C4-2B (cell line): ENCODE measurements at regions not wholly inside any gene's neighbourhood (a gene's known extent, or its start where the extent isn't known, plus 50 kb on each side); places are given as distances from the start of the nearest gene placed in this dataset.

ENCODE experiments used
- ZFX ChIP-seq: fragments of 450-650 bp; IDR thresholded peaks from 2 replicates; pipeline ENCODE4 v1.6.1; 2017
- TF ChIP-seq, protein P1 (sequence below): fragments of 450-650 bp; conservative IDR thresholded peaks from 2 replicates; pipeline ENCODE4 v1.5.1; 2017; ENCODE audit warnings: mild to moderate bottlenecking

DNA sequence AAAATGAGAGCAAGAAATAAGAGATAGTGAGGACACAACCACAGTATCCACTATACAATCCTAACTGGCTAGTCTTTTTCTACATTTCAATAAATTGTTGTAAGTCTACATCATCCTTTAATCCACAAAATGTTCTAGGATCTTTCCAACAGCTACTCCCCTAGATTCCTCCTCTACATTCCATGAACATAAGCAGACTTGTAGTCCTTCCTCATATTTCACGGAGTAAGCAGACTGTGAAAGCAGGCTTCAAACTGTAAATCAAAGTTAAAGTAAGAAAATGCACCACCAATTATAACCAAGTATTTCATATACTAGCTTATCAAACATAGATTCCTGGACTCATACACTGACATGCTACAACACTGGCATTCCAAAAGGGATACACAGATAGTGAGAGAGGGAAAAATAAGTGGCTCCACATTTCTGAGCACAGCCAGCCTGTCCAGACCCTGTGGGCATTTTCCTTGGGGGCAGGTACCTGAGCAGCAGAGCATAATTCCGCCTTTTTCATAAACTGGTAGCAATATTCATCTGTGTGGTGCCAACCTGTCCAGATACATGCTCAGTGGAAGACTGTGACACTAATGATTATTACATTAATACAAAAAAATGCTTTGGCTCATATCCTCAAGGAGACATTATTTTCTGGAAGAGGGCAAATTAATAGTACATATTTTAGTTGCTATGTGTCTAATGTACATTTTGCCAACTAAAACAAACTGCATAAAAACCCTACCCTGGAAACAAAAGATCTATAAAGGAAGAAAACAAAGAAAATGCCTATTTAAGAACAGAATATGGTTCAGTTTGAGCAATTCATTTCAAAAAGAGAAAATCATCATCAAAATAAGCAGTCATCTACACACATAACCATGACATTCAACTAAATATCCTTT, 113.3 kb upstream of the FSCB start:
- TF ChIP-seq, protein P1, sequence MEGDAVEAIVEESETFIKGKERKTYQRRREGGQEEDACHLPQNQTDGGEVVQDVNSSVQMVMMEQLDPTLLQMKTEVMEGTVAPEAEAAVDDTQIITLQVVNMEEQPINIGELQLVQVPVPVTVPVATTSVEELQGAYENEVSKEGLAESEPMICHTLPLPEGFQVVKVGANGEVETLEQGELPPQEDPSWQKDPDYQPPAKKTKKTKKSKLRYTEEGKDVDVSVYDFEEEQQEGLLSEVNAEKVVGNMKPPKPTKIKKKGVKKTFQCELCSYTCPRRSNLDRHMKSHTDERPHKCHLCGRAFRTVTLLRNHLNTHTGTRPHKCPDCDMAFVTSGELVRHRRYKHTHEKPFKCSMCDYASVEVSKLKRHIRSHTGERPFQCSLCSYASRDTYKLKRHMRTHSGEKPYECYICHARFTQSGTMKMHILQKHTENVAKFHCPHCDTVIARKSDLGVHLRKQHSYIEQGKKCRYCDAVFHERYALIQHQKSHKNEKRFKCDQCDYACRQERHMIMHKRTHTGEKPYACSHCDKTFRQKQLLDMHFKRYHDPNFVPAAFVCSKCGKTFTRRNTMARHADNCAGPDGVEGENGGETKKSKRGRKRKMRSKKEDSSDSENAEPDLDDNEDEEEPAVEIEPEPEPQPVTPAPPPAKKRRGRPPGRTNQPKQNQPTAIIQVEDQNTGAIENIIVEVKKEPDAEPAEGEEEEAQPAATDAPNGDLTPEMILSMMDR = no peak
- no peak for TF ChIP-seq ZFX
